ENCODE measurements at regions not wholly inside any gene's neighbourhood (a gene's known extent, or its start where the extent isn't known, plus 50 kb on each side); places are given as distances from the start of the nearest gene placed in this dataset.

- peaks cover 0 to 5% (median 1%) of the 10 kb centered on the region in 4 donors for H3K9me3 ChIP-seq (ENCODE audit: control insufficient read depth in 4 of 4, low read length in 3 of 4)
- 60% methylated on average over 4 of the region's 4 CpGs for WGBS
- H3K4me1 ChIP-seq (ENCODE audit: control insufficient read depth in 4 of 4, insufficient read depth in 4 of 4, low read length in 3 of 4): no peaks in the 10 kb centered on the region
- no peaks in the 10 kb centered on the region for H3K27me3 ChIP-seq (ENCODE audit: control insufficient read depth in 4 of 4, insufficient read depth in 4 of 4, low read length in 3 of 4)
- no peak overlapping the region for H3K4me3 ChIP-seq (ENCODE audit: low read depth in 1 of 3, low read length in 3 of 3)
- DNase-seq (ENCODE audit: low spot score): no peak
- no peak for TF ChIP-seq SP1 (IDR thresholded peaks at IDR 0.05)
- no peak for TF ChIP-seq TAF1 (conservative IDR thresholded peaks at IDR 0.05)
- TF ChIP-seq MAX (IDR thresholded peaks at IDR 0.05): no peak
- TF ChIP-seq HNF4G (IDR thresholded peaks at IDR 0.05): no peak
- no peak for TF ChIP-seq FOXA1 (IDR thresholded peaks at IDR 0.05)
- H3K27ac ChIP-seq (ENCODE audit: low read depth in 1 of 2, low read length in 2 of 2): no peak overlapping the region
- H3K36me3 ChIP-seq (ENCODE audit: control insufficient read depth in 4 of 4, insufficient read depth in 3 of 4, low read depth in 1 of 4, low read length in 3 of 4): no peaks in the 10 kb centered on the region
- no peak overlapping the region for H3K9ac ChIP-seq (ENCODE audit: low read depth in 1 of 2, low read length in 2 of 2)
These were observed 785.8 kb upstream of the ADGRL4 start for GRCh38 chr1:79792219-79792930.

GRCh38 chr1:79791488-79792218 is 785.1 kb upstream of the ADGRL4 start:
- H3K4me1 ChIP-seq (ENCODE audit: control insufficient read depth in 4 of 4, insufficient read depth in 4 of 4, low read length in 3 of 4): no peaks in the 10 kb centered on the region
- peaks cover 0 to 5% (median 1%) of the 10 kb centered on the region in 4 donors for H3K9me3 ChIP-seq (ENCODE audit: control insufficient read depth in 4 of 4, low read length in 3 of 4)
- H3K36me3 ChIP-seq (ENCODE audit: control insufficient read depth in 4 of 4, insufficient read depth in 3 of 4, low read depth in 1 of 4, low read length in 3 of 4): no peaks in the 10 kb centered on the region
- no peak for TF ChIP-seq TAF1 (conservative IDR thresholded peaks at IDR 0.05)
- TF ChIP-seq EGR1 (IDR thresholded peaks at IDR 0.05; ENCODE audit: low read depth in 2 of 2): no peak
- TF ChIP-seq, protein P1, sequence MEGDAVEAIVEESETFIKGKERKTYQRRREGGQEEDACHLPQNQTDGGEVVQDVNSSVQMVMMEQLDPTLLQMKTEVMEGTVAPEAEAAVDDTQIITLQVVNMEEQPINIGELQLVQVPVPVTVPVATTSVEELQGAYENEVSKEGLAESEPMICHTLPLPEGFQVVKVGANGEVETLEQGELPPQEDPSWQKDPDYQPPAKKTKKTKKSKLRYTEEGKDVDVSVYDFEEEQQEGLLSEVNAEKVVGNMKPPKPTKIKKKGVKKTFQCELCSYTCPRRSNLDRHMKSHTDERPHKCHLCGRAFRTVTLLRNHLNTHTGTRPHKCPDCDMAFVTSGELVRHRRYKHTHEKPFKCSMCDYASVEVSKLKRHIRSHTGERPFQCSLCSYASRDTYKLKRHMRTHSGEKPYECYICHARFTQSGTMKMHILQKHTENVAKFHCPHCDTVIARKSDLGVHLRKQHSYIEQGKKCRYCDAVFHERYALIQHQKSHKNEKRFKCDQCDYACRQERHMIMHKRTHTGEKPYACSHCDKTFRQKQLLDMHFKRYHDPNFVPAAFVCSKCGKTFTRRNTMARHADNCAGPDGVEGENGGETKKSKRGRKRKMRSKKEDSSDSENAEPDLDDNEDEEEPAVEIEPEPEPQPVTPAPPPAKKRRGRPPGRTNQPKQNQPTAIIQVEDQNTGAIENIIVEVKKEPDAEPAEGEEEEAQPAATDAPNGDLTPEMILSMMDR (IDR thresholded peaks at IDR 0.05; ENCODE audit: low read depth, low read length, missing input control): no peak
- TF ChIP-seq MAX (IDR thresholded peaks at IDR 0.05): no peak
- H3K9ac ChIP-seq (ENCODE audit: low read depth in 1 of 2, low read length in 2 of 2): no peak overlapping the region
- no peaks in the 10 kb centered on the region for H3K27me3 ChIP-seq (ENCODE audit: control insufficient read depth in 4 of 4, insufficient read depth in 4 of 4, low read length in 3 of 4)
- WGBS: 77% methylated on average over 5 of the region's 5 CpGs
- H3K4me3 ChIP-seq (ENCODE audit: low read depth in 1 of 3, low read length in 3 of 3): no peak overlapping the region
- no peak overlapping the region for H3K27ac ChIP-seq (ENCODE audit: low read depth in 1 of 2, low read length in 2 of 2)
- DNase-seq (ENCODE audit: low spot score): no peak

DNA sequence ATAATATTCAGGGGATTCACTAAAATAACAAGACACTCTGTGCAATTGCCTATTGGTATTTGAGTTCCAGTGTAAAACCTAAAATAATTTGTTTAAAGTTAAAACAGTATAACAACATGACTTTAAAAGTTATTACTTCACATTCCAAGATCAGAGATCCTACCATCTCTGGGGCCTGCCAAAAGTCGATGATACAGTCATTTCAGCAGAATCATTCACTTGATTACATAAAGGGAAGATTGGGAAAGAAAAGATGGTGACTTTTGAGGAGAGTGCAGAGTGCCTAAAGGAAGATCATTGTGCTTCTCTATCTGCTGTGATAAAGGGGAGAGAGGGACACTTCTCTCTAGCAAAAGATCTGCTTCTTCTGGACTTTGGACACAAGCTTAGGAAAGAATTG is 784.4 kb upstream of the ADGRL4 start:
- no peak overlapping the region for H3K9ac ChIP-seq (ENCODE audit: low read depth in 1 of 2, low read length in 2 of 2)
- H3K27ac ChIP-seq (ENCODE audit: low read depth in 1 of 2, low read length in 2 of 2): no peak overlapping the region
- TF ChIP-seq FOXA2 (IDR thresholded peaks at IDR 0.05) (no peak), HNF4A (conservative IDR thresholded peaks at IDR 0.05) (peak; percentile 17 to 18)
- no peak overlapping the region for H3K4me3 ChIP-seq (ENCODE audit: low read depth in 1 of 3, low read length in 3 of 3)
- no peaks in the 10 kb centered on the region for H3K27me3 ChIP-seq (ENCODE audit: control insufficient read depth in 4 of 4, insufficient read depth in 4 of 4, low read length in 3 of 4)
- WGBS: 74% methylated on average over 1 of the region's 1 CpG
- H3K36me3 ChIP-seq (ENCODE audit: control insufficient read depth in 4 of 4, insufficient read depth in 3 of 4, low read depth in 1 of 4, low read length in 3 of 4): no peaks in the 10 kb centered on the region
- H3K4me1 ChIP-seq (ENCODE audit: control insufficient read depth in 4 of 4, insufficient read depth in 4 of 4, low read length in 3 of 4): no peaks in the 10 kb centered on the region
- H3K9me3 ChIP-seq (ENCODE audit: control insufficient read depth in 4 of 4, low read length in 3 of 4): peaks cover 0 to 5% (median 1%) of the 10 kb centered on the region in 4 donors
- no peak for DNase-seq (ENCODE audit: low spot score)

DNA sequence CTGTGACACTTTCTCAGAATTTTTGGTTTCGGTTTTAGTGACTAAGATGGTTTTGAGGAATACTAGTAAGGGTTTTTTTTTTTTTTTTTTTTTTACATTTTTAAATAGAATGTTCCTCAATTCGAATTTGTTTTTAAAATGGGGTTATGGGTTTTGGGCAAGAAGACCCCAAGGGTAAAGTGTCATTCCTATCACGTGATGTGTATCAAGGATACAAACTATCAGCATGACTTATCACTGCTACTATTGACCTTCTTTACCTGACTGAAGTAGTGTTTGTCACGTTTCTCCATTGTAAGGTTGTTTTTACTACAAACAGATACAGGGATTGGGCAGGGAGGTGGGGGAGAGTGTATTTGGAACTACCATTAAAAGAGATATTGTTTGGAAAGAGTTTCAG is 781.1 kb upstream of the ADGRL4 start:
- no peaks in the 10 kb centered on the region for H3K36me3 ChIP-seq (ENCODE audit: control insufficient read depth in 4 of 4, insufficient read depth in 3 of 4, low read depth in 1 of 4, low read length in 3 of 4)
- no peak overlapping the region for H3K27ac ChIP-seq (ENCODE audit: low read depth in 1 of 2, low read length in 2 of 2)
- no peaks in the 10 kb centered on the region for H3K27me3 ChIP-seq (ENCODE audit: control insufficient read depth in 4 of 4, insufficient read depth in 4 of 4, low read length in 3 of 4)
- H3K9me3 ChIP-seq (ENCODE audit: control insufficient read depth in 4 of 4, low read length in 3 of 4): no peaks in the 10 kb centered on the region
- TF ChIP-seq EGR1 (IDR thresholded peaks at IDR 0.05; ENCODE audit: low read depth in 2 of 2): no peak
- TF ChIP-seq HNF4G (IDR thresholded peaks at IDR 0.05): no peak
- TF ChIP-seq FOXA2 (IDR thresholded peaks at IDR 0.05): no peak
- TF ChIP-seq NR2F2 (IDR thresholded peaks at IDR 0.05): no peak
- no peak for TF ChIP-seq REST (IDR thresholded peaks at IDR 0.05)
- no peak for TF ChIP-seq MAX (IDR thresholded peaks at IDR 0.05)
- no peak for TF ChIP-seq SP1 (IDR thresholded peaks at IDR 0.05)
- TF ChIP-seq, protein P1 (IDR thresholded peaks at IDR 0.05; ENCODE audit: low read depth, low read length, missing input control): no peak
- H3K4me3 ChIP-seq (ENCODE audit: low read depth in 1 of 3, low read length in 3 of 3): no peak overlapping the region
- WGBS: 60% methylated on average over 4 of the region's 4 CpGs
- no peak for DNase-seq (ENCODE audit: low spot score)
- H3K4me1 ChIP-seq (ENCODE audit: control insufficient read depth in 4 of 4, insufficient read depth in 4 of 4, low read length in 3 of 4): no peaks in the 10 kb centered on the region
- H3K9ac ChIP-seq (ENCODE audit: low read depth in 1 of 2, low read length in 2 of 2): no peak overlapping the region

Measured in liver (tissue), 8 donors.